Neuronal stem cell (in vitro differentiated cells): ENCODE measurements at regions not wholly inside any gene's neighbourhood (a gene's known extent, or its start where the extent isn't known, plus 50 kb on each side); places are given as distances from the start of the nearest gene placed in this dataset.

Experiments
- DNase-seq: peaks from one replicate; pipeline ENCODE4 v3.0.0-alpha.2; 2013; ENCODE audit warnings: low spot score
- H2AFZ ChIP-seq: one replicate; pipeline ENCODE4 v1.6.1; 2013; ENCODE audit warnings: mild to moderate bottlenecking, low read length, inconsistent platforms
- H2AK5ac ChIP-seq: 2 replicates; pipeline ENCODE4 v1.6.1; 2013; ENCODE audit warnings: low read depth, mild to moderate bottlenecking, inconsistent platforms, low read length, moderate library complexity, mixed read lengths
- H2BK120ac ChIP-seq: 2 replicates; pipeline ENCODE4 v1.6.1; 2013; ENCODE audit warnings: low read depth, mild to moderate bottlenecking, inconsistent platforms, low read length, moderate library complexity, mixed read lengths
- H2BK12ac ChIP-seq: one replicate; pipeline ENCODE4 v1.6.1; 2013; ENCODE audit warnings: low read length, inconsistent platforms
- H2BK15ac ChIP-seq: 2 replicates; pipeline ENCODE4 v1.6.1; 2013; ENCODE audit warnings: mild to moderate bottlenecking, low read length, inconsistent platforms, mixed read lengths
- H2BK5ac ChIP-seq: one replicate; pipeline ENCODE4 v1.6.1; 2013; ENCODE audit warnings: inconsistent platforms, mild to moderate bottlenecking, low read length, moderate library complexity
- H3K14ac ChIP-seq: one replicate; pipeline ENCODE4 v1.6.1; 2013; ENCODE audit warnings: low read length, inconsistent platforms
- H3K18ac ChIP-seq: 2 replicates; pipeline ENCODE4 v1.6.1; 2013; ENCODE audit warnings: low read length, inconsistent platforms
- H3K23ac ChIP-seq: 2 replicates; pipeline ENCODE4 v1.6.1; 2013; ENCODE audit warnings: low read depth, mild to moderate bottlenecking, mixed read lengths, low read length, inconsistent platforms; ENCODE audit not compliant: poor library complexity
- H3K27ac ChIP-seq: replicated peaks from 3 replicates; pipeline ENCODE4 v1.5.1; 2013; ENCODE audit warnings: low read length, inconsistent platforms
- H3K27me3 ChIP-seq, 3 experiments: 2 replicates each; pipeline ENCODE4 v1.6.1; 2013; ENCODE audit warnings: low read length in 3 of 3, mild to moderate bottlenecking in 2 of 3, inconsistent platforms in 1 of 3, low read depth in 1 of 3, mixed read lengths in 1 of 3, moderate library complexity in 1 of 3; ENCODE audit not compliant: control insufficient read depth in 3 of 3, insufficient read depth in 3 of 3
- H3K36me3 ChIP-seq, 2 donors: replicated peaks in 1 of 2; 2 replicates each; pipeline ENCODE4 v1.6.1; 2013; ENCODE audit warnings: low read length in 2 of 2; ENCODE audit not compliant: control insufficient read depth in 2 of 2, insufficient read depth in 2 of 2
- H3K4ac ChIP-seq: 2 replicates; pipeline ENCODE4 v1.6.1; 2013; ENCODE audit warnings: inconsistent platforms, mild to moderate bottlenecking, low read length, moderate library complexity
- H3K4me1 ChIP-seq, 2 donors: 1 replicate in 1 of 2; 2 replicates in 1 of 2; pipeline ENCODE4 v1.6.1; 2013; ENCODE audit warnings: low read length in 2 of 2, low read depth in 1 of 2; ENCODE audit not compliant: control insufficient read depth in 2 of 2, insufficient read depth in 1 of 2
- H3K4me2 ChIP-seq: one replicate; pipeline ENCODE4 v1.6.1; 2013; ENCODE audit warnings: mild to moderate bottlenecking, low read length, inconsistent platforms; ENCODE audit not compliant: insufficient read depth, poor library complexity, severe bottlenecking
- H3K4me3 ChIP-seq, 2 donors: 2 replicates each; pipeline ENCODE4 v1.5.1; 2013; ENCODE audit warnings: low read length in 2 of 2, mild to moderate bottlenecking in 2 of 2, inconsistent platforms in 1 of 2, moderate library complexity in 1 of 2
- H3K79me1 ChIP-seq: one replicate; pipeline ENCODE4 v1.6.1; 2013; ENCODE audit warnings: low read depth, mild to moderate bottlenecking, inconsistent platforms, low read length, moderate library complexity
- H3K9ac ChIP-seq: one replicate; pipeline ENCODE4 v1.6.1; 2013; ENCODE audit warnings: mild to moderate bottlenecking, low read depth, low read length, inconsistent platforms; ENCODE audit not compliant: poor library complexity
- H3K9me3 ChIP-seq, 2 donors: replicated peaks in 1 of 2; 2 replicates each; pipeline versions ENCODE3 to v1.6.1; 2013; ENCODE audit warnings: low read length in 2 of 2, mild to moderate bottlenecking in 2 of 2, inconsistent platforms in 1 of 2, low read depth in 1 of 2, mixed read lengths in 1 of 2, moderate library complexity in 1 of 2; ENCODE audit not compliant: control insufficient read depth in 2 of 2, insufficient read depth in 1 of 2
- H4K8ac ChIP-seq: one replicate; pipeline ENCODE4 v1.6.1; 2013; ENCODE audit warnings: low read depth, mild to moderate bottlenecking, inconsistent platforms, low read length, moderate library complexity
- H4K91ac ChIP-seq: one replicate; pipeline ENCODE4 v1.6.1; 2013; ENCODE audit warnings: low read length, low read depth, mild to moderate bottlenecking, inconsistent platforms; ENCODE audit not compliant: poor library complexity
- WGBS, 2 donors: extraction: QIAGEN DNeasy Blood & Tissue Kit; methylation state at CpG; one replicate each; pipeline ENCODE4 v1.1.7; 2013; ENCODE audit warnings: missing lambda C conversion rate in 2 of 2, mixed read lengths in 1 of 2; ENCODE audit not compliant: insufficient read length in 2 of 2, insufficient replicate concordance in 1 of 2; ENCODE audit errors: extremely low coverage in 2 of 2; 5-methylcytosine and 5-hydroxymethylcytosine counted together

DNA sequence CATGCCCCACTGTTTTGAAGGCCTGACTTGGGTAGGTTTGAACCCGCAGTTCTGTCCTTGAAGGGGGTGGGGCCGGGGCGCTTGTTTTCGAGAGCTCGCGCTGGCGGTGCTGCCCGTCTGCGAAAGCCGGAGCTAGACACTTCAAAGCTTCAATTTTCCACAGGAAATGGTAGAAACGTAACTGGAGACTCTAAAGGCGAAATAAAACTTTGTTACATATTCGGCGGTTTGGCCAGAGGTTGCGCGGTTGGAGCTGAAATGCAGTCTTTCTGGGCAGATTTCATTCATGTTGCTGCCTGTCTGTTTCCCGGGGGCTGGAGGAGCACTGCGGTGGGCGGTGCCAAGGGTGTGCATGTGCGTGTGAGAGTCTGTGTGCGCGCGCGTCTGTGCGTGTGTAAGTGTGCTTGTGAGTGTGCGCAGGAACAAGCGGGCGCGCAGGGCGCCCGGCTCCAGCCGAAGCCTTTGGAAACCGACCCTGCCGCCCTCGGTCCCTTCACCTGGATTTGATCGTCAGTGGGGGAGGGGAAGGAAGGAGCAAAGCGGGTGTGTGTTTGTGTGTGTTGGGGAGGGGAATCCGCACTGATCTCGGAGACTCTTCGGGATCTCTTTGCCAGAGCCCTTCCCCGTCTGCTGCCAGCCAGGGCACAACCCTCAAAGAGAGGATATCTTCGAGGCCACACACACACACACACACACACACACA, 227.7 kb upstream of the CRY1 start:
- Histone ChIP-seq H3K4me2 (peak overlapping the region; percentile 99), H3K4ac (no peak overlapping the region), H3K36me3 (no peaks in the 10 kb centered on the region), H3K4me1 (peaks cover 4 to 7% of the 10 kb centered on the region in 2 donors), H2BK12ac (no peak overlapping the region), H3K23ac (peak overlapping the region; percentile 14), H3K79me1 (peaks cover 12% of the 10 kb centered on the region), H4K8ac (no peak overlapping the region), H2AK5ac (peak overlapping the region; percentile 41), H2BK5ac (peak overlapping the region; percentile 41), H3K9ac (peak overlapping the region; percentile 80), H3K9me3 (peaks cover 0 to 2% of the 10 kb centered on the region in 2 donors), H2AFZ (peak overlapping the region; percentile 92), H4K91ac (no peak overlapping the region), H3K27ac (no peak overlapping the region), H2BK15ac (peak overlapping the region; percentile 54), H3K4me3 (peak overlapping the region; percentile 59 to 84), H3K18ac (peak overlapping the region; percentile 84), H3K14ac (no peak overlapping the region), H2BK120ac (peak overlapping the region; percentile 55), H3K27me3 (peaks cover 4 to 35% (median 10%) of the 10 kb centered on the region in 3 experiments)
- no peak for DNase-seq
- WGBS, 2 donors: no CpG with 5 or more reads among the region's 42 CpGs

DNA sequence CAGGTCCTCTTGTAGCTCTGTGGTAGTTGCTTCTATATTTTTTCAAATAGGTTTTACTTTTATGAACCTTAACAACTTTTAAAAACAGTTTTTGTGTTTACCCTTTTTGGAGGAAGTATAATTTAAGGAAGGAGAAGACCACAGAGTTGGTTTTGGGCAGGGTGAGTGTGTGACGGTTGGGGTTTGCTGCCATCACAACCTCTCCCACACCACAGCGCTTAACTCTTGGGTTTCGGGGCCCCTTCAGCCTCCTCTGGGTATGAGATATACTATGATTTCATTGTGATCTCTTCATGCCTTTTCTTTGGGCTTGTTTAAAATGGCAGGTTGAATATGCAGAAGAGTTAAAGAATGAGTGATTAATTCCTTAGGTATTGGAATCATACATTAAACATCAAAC, 228.7 kb upstream of the CRY1 start:
- H2BK120ac ChIP-seq: no peak overlapping the region
- no peak overlapping the region for H3K27ac ChIP-seq
- no peak overlapping the region for H3K9ac ChIP-seq
- WGBS, 2 donors: no CpG with 5 or more reads among the region's 3 CpGs
- H2AFZ ChIP-seq: no peak overlapping the region
- no peak overlapping the region for H2BK12ac ChIP-seq
- H3K4ac ChIP-seq: no peak overlapping the region
- H2BK15ac ChIP-seq: no peak overlapping the region
- peaks cover 4 to 7% of the 10 kb centered on the region in 2 donors for H3K4me1 ChIP-seq
- H3K79me1 ChIP-seq: peaks cover 12% of the 10 kb centered on the region
- H4K8ac ChIP-seq: no peak overlapping the region
- peaks cover 4 to 35% (median 6%) of the 10 kb centered on the region in 3 experiments for H3K27me3 ChIP-seq
- no peak overlapping the region for H2BK5ac ChIP-seq
- no peak overlapping the region for H3K14ac ChIP-seq
- H3K4me3 ChIP-seq: peak overlapping the region in 1 of 2 donors; percentile 59
- no peaks in the 10 kb centered on the region for H3K36me3 ChIP-seq
- H4K91ac ChIP-seq: no peak overlapping the region
- no peak overlapping the region for H3K18ac ChIP-seq
- no peak overlapping the region for H3K23ac ChIP-seq
- no peak overlapping the region for H2AK5ac ChIP-seq
- no peak for DNase-seq
- peaks cover 0 to 2% of the 10 kb centered on the region in 2 donors for H3K9me3 ChIP-seq
- no peak overlapping the region for H3K4me2 ChIP-seq

DNA sequence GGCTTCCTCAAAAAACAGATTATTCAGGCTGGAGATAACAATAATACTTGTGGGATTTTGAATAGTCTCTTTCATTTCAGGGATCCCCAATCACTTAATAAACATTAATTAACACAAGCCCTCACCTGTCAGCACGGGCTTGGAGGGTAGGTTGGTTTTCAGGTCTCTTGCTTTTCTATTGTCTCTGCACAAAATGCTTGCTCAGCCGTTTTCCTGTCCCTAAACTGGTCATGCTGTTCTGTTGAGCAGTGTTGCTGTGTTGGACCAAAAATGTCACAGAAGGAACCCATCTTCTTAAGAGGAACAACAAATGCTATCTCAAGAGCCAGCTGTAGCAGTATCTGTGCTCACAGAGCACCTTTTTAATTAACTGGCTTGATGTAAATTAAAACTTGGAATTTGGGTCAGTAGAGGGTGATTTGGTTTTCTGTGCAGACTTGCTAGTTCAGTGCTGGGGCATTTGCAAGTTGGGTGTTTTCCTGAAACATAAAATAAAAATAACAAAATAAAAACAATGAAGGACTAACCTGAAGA, 231.8 kb upstream of the CRY1 start:
- DNase-seq: no peak
- no CpG with 5 or more reads among the region's 2 CpGs for WGBS, 2 donors
- no peak overlapping the region for H3K9ac ChIP-seq
- H2BK120ac ChIP-seq: no peak overlapping the region
- H3K4ac ChIP-seq: no peak overlapping the region
- peaks cover 5% of the 10 kb centered on the region for H3K79me1 ChIP-seq
- H2BK12ac ChIP-seq: no peak overlapping the region
- H2BK5ac ChIP-seq: no peak overlapping the region
- no peak overlapping the region for H2AFZ ChIP-seq
- no peak overlapping the region for H4K91ac ChIP-seq
- H2BK15ac ChIP-seq: no peak overlapping the region
- H3K36me3 ChIP-seq: no peaks in the 10 kb centered on the region
- peaks cover 0 to 19% (median 2%) of the 10 kb centered on the region in 3 experiments for H3K27me3 ChIP-seq
- no peak overlapping the region for H3K4me2 ChIP-seq
- H3K18ac ChIP-seq: no peak overlapping the region
- no peak overlapping the region for H4K8ac ChIP-seq
- H3K14ac ChIP-seq: no peak overlapping the region
- H3K4me1 ChIP-seq: peaks cover 4 to 13% of the 10 kb centered on the region in 2 donors
- no peak overlapping the region for H3K27ac ChIP-seq
- H2AK5ac ChIP-seq: no peak overlapping the region
- no peak overlapping the region for H3K4me3 ChIP-seq
- H3K23ac ChIP-seq: no peak overlapping the region
- H3K9me3 ChIP-seq: peaks cover 0 to 2% of the 10 kb centered on the region in 2 donors

DNA sequence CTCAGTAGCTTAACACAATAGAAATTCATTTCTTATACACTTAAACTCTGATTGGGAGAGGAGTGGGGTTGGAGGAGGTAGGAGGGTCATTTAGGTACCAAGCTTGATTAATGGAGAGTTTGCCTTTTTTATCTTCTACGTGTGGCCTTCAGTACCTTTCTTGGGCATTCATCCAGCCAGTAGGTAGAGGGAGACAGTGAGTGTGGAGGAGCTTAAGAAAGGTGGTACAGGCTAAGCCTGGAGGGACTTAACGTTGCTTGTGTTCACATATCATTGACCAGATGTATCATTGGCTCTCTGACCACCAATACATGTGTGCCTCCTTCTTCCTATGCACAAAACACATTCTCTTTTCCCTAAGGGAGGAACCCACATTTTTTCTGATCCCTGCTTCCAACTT, 232.9 kb upstream of the CRY1 start:
- H2BK120ac ChIP-seq: no peak overlapping the region
- H3K23ac ChIP-seq: no peak overlapping the region
- H2BK15ac ChIP-seq: no peak overlapping the region
- H4K91ac ChIP-seq: no peak overlapping the region
- no peak overlapping the region for H3K18ac ChIP-seq
- peaks cover 4 to 9% of the 10 kb centered on the region in 2 donors for H3K4me1 ChIP-seq
- peaks cover 0 to 8% (median 0%) of the 10 kb centered on the region in 3 experiments for H3K27me3 ChIP-seq
- no peak overlapping the region for H3K27ac ChIP-seq
- H2BK5ac ChIP-seq: no peak overlapping the region
- H2AFZ ChIP-seq: no peak overlapping the region
- H3K14ac ChIP-seq: no peak overlapping the region
- H2AK5ac ChIP-seq: no peak overlapping the region
- WGBS, 2 donors: no CpG with 5 or more reads among the region's 2 CpGs
- no peak overlapping the region for H3K4me3 ChIP-seq
- no peak overlapping the region for H3K4me2 ChIP-seq
- no peak for DNase-seq
- H2BK12ac ChIP-seq: no peak overlapping the region
- peaks cover 3% of the 10 kb centered on the region for H3K79me1 ChIP-seq
- no peaks in the 10 kb centered on the region for H3K9me3 ChIP-seq
- no peaks in the 10 kb centered on the region for H3K36me3 ChIP-seq
- H4K8ac ChIP-seq: no peak overlapping the region
- no peak overlapping the region for H3K9ac ChIP-seq
- no peak overlapping the region for H3K4ac ChIP-seq
